ENCODE measurements at regions not wholly inside any gene's neighbourhood (a gene's known extent, or its start where the extent isn't known, plus 50 kb on each side); places are given as distances from the start of the nearest gene placed in this dataset.
"Not testable (repeated sequence)": the region's sequence is repeated elsewhere in the genome, so short reads cannot be mapped to it uniquely, and the experiment has no call there.

DNA sequence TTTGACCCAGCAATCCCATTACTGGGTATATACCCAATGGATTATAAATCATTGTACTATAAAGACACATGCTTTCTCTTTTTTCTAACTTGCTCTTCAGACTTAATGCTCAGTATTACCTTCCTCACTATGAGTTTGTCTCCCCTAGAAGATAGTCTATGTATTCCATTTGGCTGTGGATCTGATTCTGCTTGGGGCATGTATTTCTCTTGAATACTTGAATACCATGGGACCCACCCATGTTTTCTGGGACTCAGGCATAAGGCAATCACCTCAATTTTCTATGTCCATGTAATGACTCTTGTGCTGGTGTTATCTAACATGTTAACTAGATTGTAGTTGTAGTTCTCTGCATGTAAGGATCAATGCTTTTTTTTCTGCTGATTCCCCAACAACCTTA, 70.4 kb upstream of the PPM1H start:
- H3K9me3 ChIP-seq (ENCODE audit: control extremely low read depth in 1 of 3, control insufficient read depth in 2 of 3, insufficient read depth in 1 of 3, low read length in 2 of 3) = peaks cover 0 to 15% (median 0%) of the 10 kb centered on the region in 3 donors
- no peaks in the 10 kb centered on the region for H3K4me1 Mint-ChIP-seq
- H3K27me3 Mint-ChIP-seq = no peaks in the 10 kb centered on the region
- DNase-seq = no peak
- H3K27ac Mint-ChIP-seq = no peak overlapping the region
- H3K4me1 ChIP-seq (ENCODE audit: control insufficient read depth in 2 of 2, insufficient read depth in 2 of 2, low read length in 2 of 2) = no peaks in the 10 kb centered on the region
- no peak overlapping the region for H3K4me3 ChIP-seq (ENCODE audit: control extremely low read depth in 1 of 5, extremely low read depth in 1 of 5, insufficient read depth in 1 of 5, low read depth in 2 of 5, low read length in 4 of 5)
- H3K4me3 Mint-ChIP-seq = no peak overlapping the region
- ATAC-seq (ENCODE audit: low read depth) = no peak
- H3K9me3 Mint-ChIP-seq (ENCODE audit: insufficient read depth) = no peaks in the 10 kb centered on the region
- no peaks in the 10 kb centered on the region for H3K27me3 ChIP-seq (replicated peaks in 1 of 4; ENCODE audit: control extremely low read depth in 1 of 4, control insufficient read depth in 3 of 4, insufficient read depth in 4 of 4, low read length in 3 of 4)
- H3K27ac ChIP-seq (ENCODE audit: low read length in 2 of 2) = no peak overlapping the region
- no peaks in the 10 kb centered on the region for H3K36me3 ChIP-seq (replicated peaks in 1 of 2; ENCODE audit: control extremely low read depth in 1 of 2, control insufficient read depth in 1 of 2, extremely low read depth in 1 of 2, insufficient read depth in 2 of 2, low read length in 1 of 2)
- CTCF ChIA-PET = no interaction called here
- no peak overlapping the region for H3K4me2 ChIP-seq (replicated peaks; ENCODE audit: low read depth, low read length, poor library complexity, severe bottlenecking)
- intact Hi-C loops (cut with micrococcal nuclease) = no loop called here
- TF ChIP-seq EZH2 (IDR thresholded peaks at IDR 0.05; ENCODE audit: borderline replicate concordance, insufficient read depth, low read depth, low read length, poor library complexity, severe bottlenecking) = no peak
- TF ChIP-seq, protein P1, sequence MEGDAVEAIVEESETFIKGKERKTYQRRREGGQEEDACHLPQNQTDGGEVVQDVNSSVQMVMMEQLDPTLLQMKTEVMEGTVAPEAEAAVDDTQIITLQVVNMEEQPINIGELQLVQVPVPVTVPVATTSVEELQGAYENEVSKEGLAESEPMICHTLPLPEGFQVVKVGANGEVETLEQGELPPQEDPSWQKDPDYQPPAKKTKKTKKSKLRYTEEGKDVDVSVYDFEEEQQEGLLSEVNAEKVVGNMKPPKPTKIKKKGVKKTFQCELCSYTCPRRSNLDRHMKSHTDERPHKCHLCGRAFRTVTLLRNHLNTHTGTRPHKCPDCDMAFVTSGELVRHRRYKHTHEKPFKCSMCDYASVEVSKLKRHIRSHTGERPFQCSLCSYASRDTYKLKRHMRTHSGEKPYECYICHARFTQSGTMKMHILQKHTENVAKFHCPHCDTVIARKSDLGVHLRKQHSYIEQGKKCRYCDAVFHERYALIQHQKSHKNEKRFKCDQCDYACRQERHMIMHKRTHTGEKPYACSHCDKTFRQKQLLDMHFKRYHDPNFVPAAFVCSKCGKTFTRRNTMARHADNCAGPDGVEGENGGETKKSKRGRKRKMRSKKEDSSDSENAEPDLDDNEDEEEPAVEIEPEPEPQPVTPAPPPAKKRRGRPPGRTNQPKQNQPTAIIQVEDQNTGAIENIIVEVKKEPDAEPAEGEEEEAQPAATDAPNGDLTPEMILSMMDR (IDR thresholded peaks at IDR 0.05) = no peak
- POLR2A ChIA-PET = no interaction called here
- no peaks in the 10 kb centered on the region for H3K79me2 ChIP-seq (ENCODE audit: control insufficient read depth, insufficient read depth, low read length)
- no peak overlapping the region for H2AFZ ChIP-seq (ENCODE audit: insufficient read depth, low read depth, low read length, poor library complexity, severe bottlenecking)
- no peak overlapping the region for H3K9ac ChIP-seq (ENCODE audit: low read length)
- no peaks in the 10 kb centered on the region for H4K20me1 ChIP-seq (ENCODE audit: control insufficient read depth, insufficient read depth, low read length, poor library complexity, severe bottlenecking)

DNA sequence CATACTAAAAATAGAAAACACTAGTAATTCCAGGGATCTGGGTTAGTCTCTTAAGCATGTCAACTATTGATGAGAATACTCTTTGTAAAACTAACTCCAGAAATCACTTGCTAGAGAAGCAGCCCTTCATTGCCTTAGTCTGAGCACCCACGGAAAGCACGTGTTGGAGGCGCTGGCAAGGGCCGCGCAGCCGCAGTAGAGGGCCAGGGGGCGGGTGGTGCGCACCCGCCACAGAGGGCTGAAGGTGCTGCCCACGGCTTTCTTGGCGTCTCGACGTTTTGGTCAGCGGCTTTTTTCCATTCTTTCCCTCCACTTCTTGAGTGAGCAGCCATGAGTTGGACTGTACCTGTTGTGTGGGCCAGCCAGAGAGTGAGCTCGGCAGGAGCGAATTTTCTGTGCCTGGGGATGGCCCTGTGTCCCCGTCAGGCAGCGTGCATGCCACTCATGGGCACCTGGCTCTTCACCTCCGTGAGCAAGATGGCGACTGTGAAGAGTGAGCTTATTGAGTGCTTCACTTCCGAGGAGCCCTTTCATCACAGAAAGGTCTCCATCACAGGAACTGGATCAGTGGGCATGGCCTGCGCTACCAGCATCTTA, 68.4 kb upstream of the PPM1H start:
- Histone ChIP-seq H3K4me3 (ENCODE audit: control extremely low read depth in 1 of 5, extremely low read depth in 1 of 5, insufficient read depth in 1 of 5, low read depth in 2 of 5, low read length in 4 of 5) (no peak overlapping the region), H3K9me3 (ENCODE audit: control extremely low read depth in 1 of 3, control insufficient read depth in 2 of 3, insufficient read depth in 1 of 3, low read length in 2 of 3) (peaks cover 0 to 15% (median 0%) of the 10 kb centered on the region in 3 donors), H3K4me1 (ENCODE audit: control insufficient read depth in 2 of 2, insufficient read depth in 2 of 2, low read length in 2 of 2) (no peaks in the 10 kb centered on the region), H4K20me1 (ENCODE audit: control insufficient read depth, insufficient read depth, low read length, poor library complexity, severe bottlenecking) (no peaks in the 10 kb centered on the region), H3K27me3 (replicated peaks in 1 of 4; ENCODE audit: control extremely low read depth in 1 of 4, control insufficient read depth in 3 of 4, insufficient read depth in 4 of 4, low read length in 3 of 4) (peaks cover 0 to 2% (median 0%) of the 10 kb centered on the region in 4 experiments), H3K79me2 (ENCODE audit: control insufficient read depth, insufficient read depth, low read length) (no peaks in the 10 kb centered on the region), H3K36me3 (replicated peaks in 1 of 2; ENCODE audit: control extremely low read depth in 1 of 2, control insufficient read depth in 1 of 2, extremely low read depth in 1 of 2, insufficient read depth in 2 of 2, low read length in 1 of 2) (no peaks in the 10 kb centered on the region), H3K9ac (ENCODE audit: low read length) (no peak overlapping the region), H2AFZ (ENCODE audit: insufficient read depth, low read depth, low read length, poor library complexity, severe bottlenecking) (no peak overlapping the region), H3K27ac (ENCODE audit: low read length in 2 of 2) (no peak overlapping the region), H3K4me2 (replicated peaks; ENCODE audit: low read depth, low read length, poor library complexity, severe bottlenecking) (no peak overlapping the region)
- H3K9me3 Mint-ChIP-seq (ENCODE audit: insufficient read depth) = no peaks in the 10 kb centered on the region
- TF ChIP-seq, protein P1 (IDR thresholded peaks at IDR 0.05) = no peak
- TF ChIP-seq EZH2 (IDR thresholded peaks at IDR 0.05; ENCODE audit: borderline replicate concordance, insufficient read depth, low read depth, low read length, poor library complexity, severe bottlenecking) = no peak
- H3K27ac Mint-ChIP-seq = no peak overlapping the region
- ChIA-PET POLR2A (no interaction called here), CTCF (no interaction called here)
- H3K4me1 Mint-ChIP-seq = no peaks in the 10 kb centered on the region
- no peak overlapping the region for H3K4me3 Mint-ChIP-seq
- 96% methylated on average over 21 of the region's 22 CpGs for WGBS (ENCODE audit: insufficient coverage)
- DNase-seq = no peak
- no peak for ATAC-seq (ENCODE audit: low read depth)
- H3K27me3 Mint-ChIP-seq = no peaks in the 10 kb centered on the region
- intact Hi-C loops (cut with micrococcal nuclease) = no loop called here

DNA sequence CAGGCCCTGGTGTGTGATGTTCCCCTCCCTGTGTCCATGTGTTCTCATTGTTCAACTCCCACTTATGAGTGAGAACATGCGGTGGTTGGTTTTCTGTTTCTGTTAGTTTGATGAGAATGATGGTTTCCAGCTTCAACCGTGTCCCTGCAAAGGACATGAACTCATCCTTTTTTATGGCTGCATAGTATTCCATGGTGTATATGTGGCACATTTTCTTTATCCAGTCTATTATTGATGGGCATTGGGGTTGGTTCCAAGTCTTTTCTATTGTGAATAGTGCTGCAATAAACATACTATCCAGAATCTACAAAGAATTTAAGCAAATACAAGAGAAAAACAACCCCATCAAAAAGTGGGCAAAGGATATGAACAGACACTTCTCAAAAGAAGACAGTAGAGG, 67.1 kb upstream of the PPM1H start:
- POLR2A ChIA-PET; ATAC-seq (ENCODE audit: low read depth); H3K9ac ChIP-seq (ENCODE audit: low read length); H3K27ac Mint-ChIP-seq; H3K27me3 Mint-ChIP-seq; H3K4me1 Mint-ChIP-seq; H3K27me3 ChIP-seq (replicated peaks in 1 of 4; ENCODE audit: control extremely low read depth in 1 of 4, control insufficient read depth in 3 of 4, insufficient read depth in 4 of 4, low read length in 3 of 4); H3K9me3 Mint-ChIP-seq (ENCODE audit: insufficient read depth); CTCF ChIA-PET; H3K79me2 ChIP-seq (ENCODE audit: control insufficient read depth, insufficient read depth, low read length); H3K4me3 Mint-ChIP-seq; H3K27ac ChIP-seq (ENCODE audit: low read length in 2 of 2); intact Hi-C loops (cut with micrococcal nuclease); DNase-seq; H3K4me2 ChIP-seq (replicated peaks; ENCODE audit: low read depth, low read length, poor library complexity, severe bottlenecking); H2AFZ ChIP-seq (ENCODE audit: insufficient read depth, low read depth, low read length, poor library complexity, severe bottlenecking); H3K4me3 ChIP-seq (ENCODE audit: control extremely low read depth in 1 of 5, extremely low read depth in 1 of 5, insufficient read depth in 1 of 5, low read depth in 2 of 5, low read length in 4 of 5); H3K36me3 ChIP-seq (replicated peaks in 1 of 2; ENCODE audit: control extremely low read depth in 1 of 2, control insufficient read depth in 1 of 2, extremely low read depth in 1 of 2, insufficient read depth in 2 of 2, low read length in 1 of 2); H4K20me1 ChIP-seq (ENCODE audit: control insufficient read depth, insufficient read depth, low read length, poor library complexity, severe bottlenecking); H3K4me1 ChIP-seq (ENCODE audit: control insufficient read depth in 2 of 2, insufficient read depth in 2 of 2, low read length in 2 of 2): not testable (repeated sequence)
- no CpG with 5 or more reads among the region's 2 CpGs for WGBS (ENCODE audit: insufficient coverage)
- peaks cover 0 to 15% (median 0%) of the 10 kb centered on the region in 3 donors for H3K9me3 ChIP-seq (ENCODE audit: control extremely low read depth in 1 of 3, control insufficient read depth in 2 of 3, insufficient read depth in 1 of 3, low read length in 2 of 3)
